T-helper 17 cell (primary cell): ENCODE measurements at regions not wholly inside any gene's neighbourhood (a gene's known extent, or its start where the extent isn't known, plus 50 kb on each side); places are given as distances from the start of the nearest gene placed in this dataset.

Experiments
- ATAC-seq: fragments of 150-1000 bp; cut with Tn5 transposase; 2 replicates; pipeline ENCODE4 v1.10.0; 2021; ENCODE audit warnings: mild to moderate bottlenecking, moderate library complexity
- DNase-seq, 3 donors: peaks; one replicate each; pipeline versions ENCODE4 v3.0.0 to v3.0.0-alpha.2; 2020 to 2021
- H3K9me3 ChIP-seq: one replicate; pipeline ENCODE4 v1.7.0; 2013; ENCODE audit warnings: low read length, mild to moderate bottlenecking; ENCODE audit not compliant: control insufficient read depth, poor library complexity, severe bottlenecking
- H3K27ac Mint-ChIP-seq: one replicate; pipeline ENCODE4 v1.8.0; 2022; ENCODE audit warnings: mild to moderate bottlenecking, moderate library complexity, mixed read lengths
- H3K27me3 Mint-ChIP-seq: one replicate; pipeline ENCODE4 v1.8.0; 2022; ENCODE audit warnings: mixed read lengths
- H3K36me3 Mint-ChIP-seq: one replicate; pipeline ENCODE4 v1.8.0; 2022; ENCODE audit warnings: low read depth, mixed read lengths
- H3K4me1 Mint-ChIP-seq: one replicate; pipeline ENCODE4 v1.8.0; 2022; ENCODE audit warnings: mild to moderate bottlenecking, mixed read lengths
- H3K4me3 Mint-ChIP-seq: one replicate; pipeline ENCODE4 v1.8.0; 2022; ENCODE audit warnings: mild to moderate bottlenecking, moderate library complexity, mixed read lengths

DNA sequence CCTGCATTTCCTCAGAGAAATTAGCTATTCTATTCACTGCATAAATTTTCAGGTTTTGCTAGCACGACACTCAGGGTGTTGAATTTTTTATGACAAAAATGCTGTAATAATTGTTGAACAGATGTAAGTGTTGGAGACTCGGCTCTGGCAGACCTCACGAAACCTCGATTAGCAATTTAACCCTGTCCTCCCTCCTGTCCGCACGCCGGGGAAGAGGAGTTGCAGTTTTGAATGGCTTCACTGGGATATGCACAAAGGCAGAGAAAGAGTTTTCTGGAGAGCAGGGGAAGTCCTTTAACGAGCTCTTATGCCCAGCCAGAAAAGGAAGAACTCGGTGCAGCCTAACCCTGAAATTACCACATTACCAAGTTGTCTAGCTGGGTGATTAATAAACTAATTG lies 661.1 kb downstream of the VRK1 start:
- peaks cover 3% of the 10 kb centered on the region for H3K36me3 Mint-ChIP-seq
- peaks cover 5% of the 10 kb centered on the region for H3K9me3 ChIP-seq
- peaks cover 24% of the 10 kb centered on the region for H3K4me1 Mint-ChIP-seq
- DNase-seq (no peak), ATAC-seq (no peak)
- H3K27ac Mint-ChIP-seq: peak overlapping the region; percentile 98
- peak overlapping the region; percentile 96 for H3K4me3 Mint-ChIP-seq
- no peaks in the 10 kb centered on the region for H3K27me3 Mint-ChIP-seq

DNA sequence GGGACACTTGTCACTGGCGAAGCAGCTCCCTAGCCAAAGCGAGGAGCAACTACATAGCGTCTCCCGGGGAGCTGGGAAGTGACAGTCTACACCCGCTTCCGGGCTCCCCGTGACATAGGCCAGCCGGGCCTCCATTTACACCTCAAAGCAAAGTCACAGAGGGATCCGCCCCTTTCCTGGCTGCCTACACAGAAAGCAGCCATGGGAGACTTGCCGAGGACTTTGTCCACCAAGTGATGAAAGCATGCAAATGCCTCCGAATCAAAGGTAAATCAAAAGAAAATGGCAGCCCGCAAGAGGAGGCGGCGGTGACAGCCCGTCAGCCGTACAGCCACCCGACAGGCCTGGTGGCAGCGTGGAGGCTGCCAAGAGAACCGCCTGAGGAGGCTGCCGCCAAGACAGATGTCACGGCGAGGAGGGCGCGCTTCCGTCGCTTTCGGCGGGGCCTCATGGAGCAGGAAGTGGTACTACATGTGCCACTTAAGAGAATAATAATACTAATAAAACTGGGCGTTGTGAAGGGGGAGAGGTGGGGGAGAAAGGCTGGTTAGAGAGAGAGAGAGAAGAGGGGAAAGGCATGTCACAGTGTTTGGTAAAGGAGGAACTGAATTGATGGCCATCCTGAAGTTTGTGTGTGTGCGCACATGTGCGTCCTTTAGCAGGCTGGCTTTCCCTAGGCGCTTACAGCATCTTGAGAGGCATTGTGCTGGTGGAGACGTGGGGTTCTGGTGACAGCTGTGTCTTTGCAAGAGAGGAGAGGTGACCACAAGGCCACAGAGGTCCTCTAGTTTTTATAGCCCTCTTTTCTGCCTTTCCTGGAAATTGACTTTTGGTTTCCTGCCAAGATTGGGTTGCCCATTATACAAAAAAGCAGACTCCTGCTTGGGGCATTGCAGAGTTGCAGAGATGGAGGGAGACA lies 661.7 kb downstream of the VRK1 start:
- Mint-ChIP-seq H3K27me3 (no peaks in the 10 kb centered on the region), H3K27ac (peak overlapping the region; percentile 98), H3K4me3 (peak overlapping the region; percentile 96), H3K36me3 (peaks cover 3% of the 10 kb centered on the region), H3K4me1 (peaks cover 24% of the 10 kb centered on the region)
- peaks cover 5% of the 10 kb centered on the region for H3K9me3 ChIP-seq
- ATAC-seq (peak; percentile 91), DNase-seq (peak; percentile 61 to 70 (median 65))

GRCh38 chr14:97462081-97462480 lies 664.9 kb downstream of the VRK1 start:
- H3K27me3 Mint-ChIP-seq: no peaks in the 10 kb centered on the region
- H3K4me3 Mint-ChIP-seq: no peak overlapping the region
- peak overlapping the region; percentile 29 for H3K27ac Mint-ChIP-seq
- H3K36me3 Mint-ChIP-seq: peaks cover 3% of the 10 kb centered on the region
- DNase-seq (no peak), ATAC-seq (no peak)
- peaks cover 26% of the 10 kb centered on the region for H3K4me1 Mint-ChIP-seq
- peaks cover 5% of the 10 kb centered on the region for H3K9me3 ChIP-seq

DNA sequence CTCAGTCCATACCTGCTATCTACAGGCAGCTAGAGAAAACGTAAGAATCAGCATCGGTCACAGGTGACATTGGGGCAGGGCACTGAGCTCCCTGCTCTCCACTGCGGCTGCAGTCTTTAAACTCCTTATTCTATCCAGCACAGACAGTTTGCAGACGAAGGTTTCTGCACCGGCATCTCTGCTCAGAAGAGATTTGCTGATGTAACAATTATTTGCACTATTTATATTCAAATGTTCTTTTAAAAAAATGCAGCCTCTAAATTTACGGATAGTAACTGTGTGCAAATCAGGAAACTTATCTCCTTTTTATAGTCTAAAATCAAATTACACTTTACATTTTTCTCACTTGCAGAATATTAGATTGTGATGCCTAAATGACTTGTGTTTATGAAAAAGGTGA lies 671.0 kb downstream of the VRK1 start:
- ATAC-seq (no peak), DNase-seq (no peak)
- no peak overlapping the region for H3K4me3 Mint-ChIP-seq
- no peak overlapping the region for H3K27ac Mint-ChIP-seq
- no peaks in the 10 kb centered on the region for H3K27me3 Mint-ChIP-seq
- H3K36me3 Mint-ChIP-seq: peaks cover 5% of the 10 kb centered on the region
- H3K9me3 ChIP-seq: no peaks in the 10 kb centered on the region
- H3K4me1 Mint-ChIP-seq: peaks cover 14% of the 10 kb centered on the region

DNA sequence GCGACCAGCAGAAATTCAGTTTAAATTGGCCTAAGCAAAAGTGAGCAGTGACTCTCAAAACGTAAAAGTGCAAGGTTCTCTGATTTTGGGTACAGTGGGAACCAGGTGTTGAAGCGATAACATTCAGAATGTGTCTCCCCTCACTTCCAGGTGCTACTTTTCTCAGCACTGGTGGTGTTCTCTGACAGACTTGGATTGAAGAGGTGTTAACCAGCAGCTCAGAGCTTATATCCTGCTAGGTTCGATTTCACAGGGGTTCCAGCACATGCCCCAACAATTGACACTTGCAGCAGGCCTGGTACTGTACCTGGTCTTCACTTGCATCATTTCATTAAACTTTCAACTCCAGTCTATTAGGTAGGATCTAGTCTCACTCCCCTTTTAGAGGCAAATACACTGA lies 680.2 kb downstream of the VRK1 start:
- Mint-ChIP-seq H3K4me1 (peaks cover 5% of the 10 kb centered on the region), H3K36me3 (no peaks in the 10 kb centered on the region), H3K27ac (no peak overlapping the region), H3K4me3 (no peak overlapping the region), H3K27me3 (no peaks in the 10 kb centered on the region)
- no peaks in the 10 kb centered on the region for H3K9me3 ChIP-seq
- ATAC-seq: no peak
- DNase-seq: no peak

GRCh38 chr14:97485201-97485600 lies 688.0 kb downstream of the VRK1 start:
- no peaks in the 10 kb centered on the region for H3K9me3 ChIP-seq
- H3K27me3 Mint-ChIP-seq: no peaks in the 10 kb centered on the region
- no peak for DNase-seq
- no peak for ATAC-seq
- H3K4me3 Mint-ChIP-seq: no peak overlapping the region
- peaks cover 16% of the 10 kb centered on the region for H3K4me1 Mint-ChIP-seq
- no peaks in the 10 kb centered on the region for H3K36me3 Mint-ChIP-seq
- no peak overlapping the region for H3K27ac Mint-ChIP-seq

DNA sequence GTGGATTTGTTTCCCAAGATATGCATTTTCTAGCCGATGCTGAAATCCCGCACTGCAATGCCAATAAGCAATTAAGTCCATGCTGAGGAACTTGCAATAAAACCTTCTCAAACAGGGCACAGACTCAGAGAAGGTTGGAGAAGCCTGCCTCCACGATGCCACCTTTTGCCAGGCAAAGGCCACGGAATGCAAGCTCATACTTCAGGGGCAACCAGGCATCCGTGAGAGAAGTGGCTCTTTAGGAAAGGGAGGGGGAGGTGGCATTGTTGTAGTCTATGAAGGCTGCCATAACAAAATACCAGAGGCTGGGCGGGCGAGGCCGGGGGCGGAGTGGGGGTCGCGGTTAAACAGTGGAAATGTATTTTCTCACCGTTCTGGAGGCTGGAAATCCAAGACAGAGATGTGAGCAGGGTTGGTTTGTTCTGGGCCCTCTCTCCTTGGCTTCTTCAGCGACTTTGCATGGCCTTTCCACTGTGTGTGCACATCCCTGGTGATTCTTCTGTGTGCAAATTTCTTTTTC lies 689.5 kb downstream of the VRK1 start:
- peaks cover 11% of the 10 kb centered on the region for H3K4me1 Mint-ChIP-seq
- no peak overlapping the region for H3K27ac Mint-ChIP-seq
- no peaks in the 10 kb centered on the region for H3K27me3 Mint-ChIP-seq
- DNase-seq (no peak), ATAC-seq (no peak)
- H3K9me3 ChIP-seq: no peaks in the 10 kb centered on the region
- no peak overlapping the region for H3K4me3 Mint-ChIP-seq
- H3K36me3 Mint-ChIP-seq: peaks cover 2% of the 10 kb centered on the region

- peaks cover 9% of the 10 kb centered on the region for H3K4me1 Mint-ChIP-seq
- no peaks in the 10 kb centered on the region for H3K9me3 ChIP-seq
- no peak overlapping the region for H3K27ac Mint-ChIP-seq
- ATAC-seq (no peak), DNase-seq (no peak)
- no peak overlapping the region for H3K4me3 Mint-ChIP-seq
- no peaks in the 10 kb centered on the region for H3K27me3 Mint-ChIP-seq
- peaks cover 2% of the 10 kb centered on the region for H3K36me3 Mint-ChIP-seq
These were observed 692.6 kb downstream of the VRK1 start for GRCh38 chr14:97489750-97490149.

GRCh38 chr14:97490521-97491070 lies 693.4 kb downstream of the VRK1 start:
- Mint-ChIP-seq H3K27ac (no peak overlapping the region), H3K4me3 (no peak overlapping the region), H3K36me3 (peaks cover 2% of the 10 kb centered on the region), H3K4me1 (peaks cover 2% of the 10 kb centered on the region), H3K27me3 (no peaks in the 10 kb centered on the region)
- ATAC-seq (no peak), DNase-seq (no peak)
- no peaks in the 10 kb centered on the region for H3K9me3 ChIP-seq

DNA sequence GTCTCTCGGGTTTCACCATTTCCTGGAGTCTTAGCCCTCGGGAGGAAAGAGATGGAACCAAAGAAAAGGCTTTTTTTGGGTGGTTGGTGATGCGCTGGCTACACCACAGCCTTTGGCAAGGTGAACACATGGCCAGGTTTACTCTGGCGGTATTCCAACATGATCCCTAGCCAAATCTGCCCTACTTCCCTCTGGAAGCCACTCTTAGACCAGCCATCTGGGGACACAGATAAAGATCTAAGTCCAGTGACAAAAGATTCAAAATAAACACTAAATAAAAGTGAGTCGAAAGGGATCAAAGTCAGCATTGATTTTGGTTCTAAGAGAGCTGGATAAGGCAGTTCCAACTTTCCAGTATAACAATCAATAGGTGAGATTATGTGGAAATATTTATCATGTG lies 694.5 kb downstream of the VRK1 start:
- DNase-seq (no peak), ATAC-seq (no peak)
- H3K36me3 Mint-ChIP-seq: peaks cover 2% of the 10 kb centered on the region
- no peaks in the 10 kb centered on the region for H3K9me3 ChIP-seq
- no peak overlapping the region for H3K27ac Mint-ChIP-seq
- H3K4me1 Mint-ChIP-seq: no peaks in the 10 kb centered on the region
- H3K4me3 Mint-ChIP-seq: no peak overlapping the region
- H3K27me3 Mint-ChIP-seq: no peaks in the 10 kb centered on the region

DNA sequence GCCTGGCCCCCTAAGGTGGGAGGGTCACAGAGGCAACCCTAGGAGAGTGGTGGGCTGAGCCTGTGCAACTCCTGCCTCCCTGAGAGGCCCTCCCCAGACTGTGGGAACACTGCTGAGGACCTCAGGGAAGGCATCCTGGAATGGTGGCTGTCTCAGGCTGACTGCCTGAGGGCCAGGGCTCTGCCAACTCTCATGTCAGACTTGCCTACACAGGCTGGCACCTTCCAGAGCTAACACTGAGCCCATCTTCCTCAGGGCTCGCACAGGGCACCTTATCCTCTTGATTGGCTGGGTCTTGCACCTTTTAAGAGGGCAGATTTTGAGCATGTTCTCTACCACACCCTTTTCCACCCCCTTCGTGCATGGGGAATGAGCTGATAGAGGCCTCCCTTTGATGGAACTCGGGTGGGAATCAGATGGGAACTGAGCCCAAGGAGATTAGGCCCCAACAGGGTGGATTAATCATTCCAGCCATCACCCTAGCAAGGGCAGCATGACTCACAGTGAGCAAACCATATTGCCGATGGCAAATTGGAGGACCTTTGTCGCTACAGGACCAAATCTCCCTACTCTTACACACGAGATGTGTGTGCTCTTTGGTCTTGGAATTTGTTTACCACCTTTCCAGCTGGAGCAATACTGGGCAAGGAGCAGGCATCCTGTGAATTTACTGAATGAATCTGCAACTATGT lies 702.8 kb downstream of the VRK1 start:
- no peak for DNase-seq

GRCh38 chr14:97506626-97507025 lies 709.4 kb downstream of the VRK1 start:
- peaks cover 5% of the 10 kb centered on the region for H3K4me1 Mint-ChIP-seq
- ATAC-seq (no peak), DNase-seq (no peak)
- H3K27ac Mint-ChIP-seq: no peak overlapping the region
- H3K27me3 Mint-ChIP-seq: no peaks in the 10 kb centered on the region
- no peak overlapping the region for H3K4me3 Mint-ChIP-seq
- H3K36me3 Mint-ChIP-seq: peaks cover 2% of the 10 kb centered on the region
- no peaks in the 10 kb centered on the region for H3K9me3 ChIP-seq

More for the DNA sequence above, 702.8 kb downstream of the VRK1 start:
- Mint-ChIP-seq H3K4me3 (no peak overlapping the region), H3K4me1 (no peaks in the 10 kb centered on the region), H3K27me3 (no peaks in the 10 kb centered on the region), H3K27ac (no peak overlapping the region), H3K36me3 (no peaks in the 10 kb centered on the region)
- no peak for ATAC-seq
- H3K9me3 ChIP-seq: no peaks in the 10 kb centered on the region

DNA sequence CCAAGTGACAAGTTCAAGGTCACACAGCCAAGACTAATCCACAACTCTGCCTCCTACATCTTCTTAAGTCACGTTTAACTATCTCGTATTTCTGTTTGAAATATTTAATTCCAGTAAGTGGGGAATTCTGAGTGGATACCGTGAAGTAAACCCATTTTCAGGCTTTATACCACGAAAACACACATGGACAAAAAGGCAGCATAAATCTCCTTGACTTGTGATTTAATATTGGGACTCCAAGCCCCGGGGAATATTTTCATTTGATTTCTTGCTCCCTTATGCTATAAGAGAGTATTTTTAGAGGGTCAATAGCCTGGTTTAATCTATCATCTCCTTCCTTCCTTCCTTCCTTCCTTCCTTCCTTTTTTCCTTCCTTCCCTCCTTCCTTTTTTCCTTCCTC lies 716.7 kb downstream of the VRK1 start:
- Mint-ChIP-seq H3K27ac (peak overlapping the region; percentile 24), H3K27me3 (no peaks in the 10 kb centered on the region), H3K4me3 (no peak overlapping the region), H3K4me1 (no peaks in the 10 kb centered on the region), H3K36me3 (no peaks in the 10 kb centered on the region)
- H3K9me3 ChIP-seq: no peaks in the 10 kb centered on the region
- DNase-seq: no peak
- no peak for ATAC-seq
